RKO (cell line): ENCODE measurements at regions not wholly inside any gene's neighbourhood (a gene's known extent, or its start where the extent isn't known, plus 50 kb on each side); places are given as distances from the start of the nearest gene placed in this dataset.
"Not testable (repeated sequence)": the region's sequence is repeated elsewhere in the genome, so short reads cannot be mapped to it uniquely, and the experiment has no call there.

Experiments used
- DNase-seq: peaks from one replicate; pipeline ENCODE4 v3.0.0-alpha.2; 2016; ENCODE audit warnings: low spot score

DNA sequence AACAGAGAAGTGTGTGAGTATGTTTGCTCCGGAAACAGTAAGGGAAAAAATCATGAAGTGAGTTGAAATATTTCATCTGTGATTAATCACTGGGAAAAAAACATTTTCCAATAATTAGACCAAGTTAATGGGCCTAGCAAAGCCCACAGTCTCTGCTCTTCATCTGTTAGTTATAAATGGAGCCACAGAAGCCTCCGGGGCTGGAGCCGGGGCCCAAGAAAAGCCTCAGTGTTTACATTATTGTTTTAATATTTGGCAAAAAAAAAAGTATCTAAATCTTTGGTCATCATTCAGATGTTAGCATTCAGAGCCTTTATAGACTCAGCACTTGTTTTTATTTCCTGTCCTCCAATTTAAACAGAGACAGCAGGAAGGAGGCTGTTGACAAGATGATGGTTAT lies 115.0 kb downstream of the UBE2U start:
- no peak for DNase-seq

- no peak for DNase-seq
Observed at GRCh38 chr1:64320007-64320406, 116.6 kb downstream of the UBE2U start.

DNA sequence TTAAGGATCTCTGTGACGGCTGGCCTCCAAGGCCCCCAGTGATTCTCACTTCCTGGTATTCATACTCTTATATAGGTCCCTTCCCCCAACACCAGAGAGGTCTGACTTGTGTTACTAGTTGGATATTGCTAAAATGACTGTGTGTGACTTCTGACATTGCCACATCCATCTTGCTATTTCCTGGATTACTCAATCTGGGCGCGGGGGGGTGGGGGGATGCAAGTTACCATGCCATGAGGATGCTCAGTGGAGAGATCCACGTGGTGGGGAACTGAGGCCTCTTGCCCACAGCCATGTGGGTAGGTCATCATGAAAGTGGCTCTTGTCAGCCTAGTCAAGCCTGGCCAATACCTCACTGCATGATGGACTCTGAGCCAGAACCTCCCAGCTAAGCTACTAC lies 117.0 kb downstream of the UBE2U start:
- no peak for DNase-seq

DNA sequence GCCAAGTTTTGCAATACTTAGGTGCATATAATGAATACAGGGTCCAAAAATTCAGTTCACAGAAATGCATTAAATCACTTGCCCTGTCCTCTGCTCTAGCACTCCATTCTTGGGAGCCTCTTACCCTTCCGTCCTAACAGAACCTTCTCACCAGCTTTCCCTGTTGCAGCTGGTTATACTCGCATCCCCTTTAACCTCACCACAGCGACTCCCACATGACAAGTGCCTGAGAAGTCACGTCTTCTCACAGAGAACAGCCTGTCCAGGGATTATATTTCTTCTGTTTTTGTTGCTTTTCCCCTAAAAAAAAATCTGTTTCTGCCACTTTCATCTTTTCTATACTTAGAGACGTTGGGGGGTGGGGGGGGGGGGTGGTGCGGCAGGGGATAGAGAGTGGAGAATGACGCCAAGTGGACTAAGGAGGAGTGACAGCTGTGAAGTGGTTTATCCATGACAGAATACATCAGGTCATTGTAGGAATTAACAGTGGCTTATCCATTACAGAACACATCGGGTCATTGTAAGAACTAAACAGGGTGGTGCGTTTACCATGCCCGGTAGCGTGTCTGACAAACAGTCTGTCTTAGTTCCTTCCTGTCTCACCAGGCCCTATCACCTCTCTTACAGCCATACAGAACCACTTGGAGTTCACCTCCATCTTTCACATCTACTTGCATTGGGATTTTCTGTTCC lies 117.6 kb downstream of the UBE2U start:
- no peak for DNase-seq

- no peak for DNase-seq
Observed at GRCh38 chr1:64323054-64323453, 119.6 kb downstream of the UBE2U start.

GRCh38 chr1:64323882-64324281 lies 120.5 kb downstream of the UBE2U start:
- DNase-seq = no peak

DNA sequence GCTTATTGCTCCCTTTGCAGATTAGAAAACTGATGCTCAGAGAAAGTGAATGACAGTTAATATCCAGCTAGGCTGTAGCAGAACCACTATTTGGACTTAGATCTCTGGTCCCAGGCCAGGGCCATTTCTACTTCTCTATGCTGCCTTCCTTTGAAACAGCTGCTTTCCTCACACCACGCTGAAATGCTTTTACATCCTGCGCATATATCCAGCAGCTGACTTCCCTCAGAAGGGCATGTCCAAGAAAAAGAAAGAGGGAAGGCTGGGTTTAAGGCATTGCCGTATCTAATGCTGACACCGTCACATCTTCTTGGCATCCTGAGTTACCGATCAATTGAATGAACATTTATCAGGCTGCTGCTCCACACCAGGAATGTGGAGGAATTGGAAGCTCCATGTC lies 122.4 kb downstream of the UBE2U start:
- DNase-seq = no peak

GRCh38 chr1:64327119-64327518 lies 123.7 kb downstream of the UBE2U start:
- DNase-seq = no peak

DNA sequence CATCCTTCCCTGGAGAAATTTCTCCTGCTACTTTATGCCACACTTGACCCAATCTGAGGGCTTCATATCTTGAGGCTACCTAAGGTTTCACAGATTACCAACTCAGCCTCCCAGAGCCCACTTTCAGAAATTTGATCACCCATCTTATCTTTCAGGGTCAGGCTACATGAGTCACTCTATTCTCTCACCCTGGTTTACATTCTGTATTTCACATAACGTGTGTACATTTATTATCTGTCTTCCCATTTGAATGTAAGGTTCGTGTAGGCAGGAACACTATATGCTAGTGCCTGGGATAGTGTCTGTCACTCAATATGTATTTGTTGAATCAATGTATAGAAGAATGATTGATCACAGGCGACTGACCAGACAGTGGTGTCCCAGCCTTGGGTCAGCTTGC lies 124.8 kb downstream of the UBE2U start:
- DNase-seq = no peak

GRCh38 chr1:64330839-64331238 lies 127.4 kb downstream of the UBE2U start:
- DNase-seq = no peak

GRCh38 chr1:64335636-64336035 lies 132.2 kb downstream of the UBE2U start:
- no peak for DNase-seq

GRCh38 chr1:64337475-64337874 lies 132.5 kb upstream of the CACHD1 start:
- DNase-seq = no peak

DNA sequence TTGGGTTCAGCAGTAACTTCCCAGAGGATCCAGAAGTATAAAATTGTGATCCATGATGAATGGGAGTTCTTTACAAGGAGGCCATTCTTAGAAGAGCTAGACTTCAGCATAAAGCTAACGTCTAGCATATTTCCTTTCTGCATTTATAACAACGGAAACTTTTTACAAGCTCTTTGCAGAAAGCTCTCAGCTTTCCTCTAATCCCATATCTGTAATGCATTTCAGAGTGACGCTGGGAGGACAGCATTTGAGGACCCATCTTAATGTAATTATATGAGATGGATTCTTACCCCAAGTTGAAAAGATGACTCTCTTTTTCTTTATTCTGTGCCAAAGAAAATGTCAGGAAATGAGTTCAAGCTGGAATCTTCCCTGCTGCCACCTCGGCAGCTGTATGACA lies 132.0 kb upstream of the CACHD1 start:
- no peak for DNase-seq

GRCh38 chr1:64340361-64340760 lies 129.6 kb upstream of the CACHD1 start:
- no peak for DNase-seq

DNA sequence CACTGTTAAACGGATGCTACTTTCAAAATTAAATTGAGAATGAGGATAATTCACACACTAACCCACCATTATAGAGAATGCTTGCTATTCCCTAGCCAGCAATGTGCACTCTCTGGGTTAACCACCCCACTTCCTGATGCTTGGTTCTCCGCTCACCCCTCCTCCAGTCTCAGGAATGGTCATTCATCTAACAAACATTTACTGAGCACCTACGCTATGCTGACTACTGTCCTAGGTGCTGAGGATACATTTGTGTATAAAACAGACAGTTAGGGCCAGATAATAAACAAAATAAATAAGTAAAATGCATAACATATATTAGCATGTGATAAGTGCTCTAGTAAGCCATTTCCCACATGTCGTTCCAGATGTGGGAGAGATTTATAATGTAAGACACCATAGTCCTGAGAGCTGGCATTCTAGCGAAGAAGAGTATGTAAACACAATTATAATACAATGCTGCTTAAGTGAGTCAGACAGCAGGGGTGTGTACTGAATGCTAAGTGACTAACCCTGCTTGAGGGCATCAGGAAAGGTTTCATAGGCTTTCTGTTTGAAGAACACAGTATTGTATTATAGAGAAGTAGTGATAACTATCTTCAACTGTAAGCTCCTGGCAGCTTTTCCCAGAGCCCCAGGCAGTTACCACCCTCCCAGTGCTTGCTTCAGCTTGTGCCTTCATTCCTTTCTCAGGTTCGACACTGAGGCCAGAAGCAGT lies 126.7 kb upstream of the CACHD1 start:
- DNase-seq = peak; percentile 39

GRCh38 chr1:64343823-64344190 lies 126.1 kb upstream of the CACHD1 start:
- no peak for DNase-seq

- no peak for DNase-seq
Observed at GRCh38 chr1:64348270-64348960, 121.5 kb upstream of the CACHD1 start.

- DNase-seq = no peak
Observed at GRCh38 chr1:64348961-64349648, 120.8 kb upstream of the CACHD1 start.

DNA sequence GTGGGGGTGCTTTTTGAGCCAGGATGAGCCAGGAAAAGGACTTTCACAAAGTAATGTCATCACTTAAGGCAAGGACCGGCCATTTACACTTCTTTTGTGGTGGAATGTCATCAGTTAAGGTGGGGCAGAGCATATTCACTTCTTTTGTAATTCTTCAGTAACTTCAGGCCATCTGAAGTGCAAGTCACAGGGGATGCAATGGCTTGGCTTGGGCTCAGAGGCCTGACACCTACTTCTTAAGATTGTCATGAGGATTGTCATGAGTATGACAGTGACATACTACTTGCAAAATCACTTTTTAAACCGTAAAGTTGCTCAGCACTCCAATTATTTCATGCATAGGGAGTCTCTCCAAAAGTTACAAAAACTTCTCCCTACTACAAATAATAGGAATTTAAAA lies 114.4 kb upstream of the CACHD1 start:
- not testable (repeated sequence) for DNase-seq

- DNase-seq = no peak
Observed at GRCh38 chr1:64356636-64357256, 113.2 kb upstream of the CACHD1 start.

DNA sequence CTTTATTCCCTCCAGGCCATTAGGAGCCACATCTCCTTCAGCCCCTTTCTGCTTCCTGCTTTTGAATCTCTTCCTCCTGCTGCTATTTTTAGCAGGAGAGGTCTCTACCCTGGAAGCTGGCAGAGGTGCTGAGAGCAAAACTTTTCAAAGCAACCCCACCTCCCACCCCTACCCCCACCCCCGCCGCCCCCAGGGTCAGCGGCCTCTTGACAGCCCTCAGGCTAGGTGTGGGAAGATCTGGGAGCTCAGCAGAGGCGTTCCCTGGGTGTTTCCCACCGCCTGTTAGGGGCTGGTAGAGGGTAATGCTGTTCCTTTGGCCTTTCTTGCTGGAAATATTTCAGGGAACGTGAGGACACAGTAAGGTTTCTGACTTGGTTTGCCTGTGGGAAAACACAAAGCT lies 112.5 kb upstream of the CACHD1 start:
- DNase-seq = no peak

DNA sequence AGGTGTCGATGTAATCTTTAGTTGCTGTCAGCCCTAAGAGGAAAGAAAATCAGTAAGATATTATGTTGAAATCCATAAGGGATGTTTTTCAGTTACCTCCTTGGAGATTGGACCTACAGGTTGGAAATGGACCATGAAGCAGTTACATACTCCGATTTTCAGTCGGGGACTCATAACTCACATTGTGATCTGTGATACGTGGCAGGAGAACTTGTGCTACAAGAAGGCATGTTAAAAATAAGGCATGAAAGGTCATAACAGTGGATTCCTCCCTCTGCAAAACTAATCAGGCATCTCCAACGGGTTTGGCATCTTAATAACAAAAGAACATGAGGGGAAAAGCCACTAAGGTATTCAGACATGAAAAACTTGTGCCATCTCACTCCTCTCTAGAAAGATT lies 111.2 kb upstream of the CACHD1 start:
- no peak for DNase-seq
